ENCODE measurements at regions not wholly inside any gene's neighbourhood (a gene's known extent, or its start where the extent isn't known, plus 50 kb on each side); places are given as distances from the start of the nearest gene placed in this dataset.
"Not testable (repeated sequence)": the region's sequence is repeated elsewhere in the genome, so short reads cannot be mapped to it uniquely, and the experiment has no call there.

GRCh38 chr7:9082203-9082602 lies 648.8 kb downstream of the NXPH1 start:
- no peak for DNase-seq

DNA sequence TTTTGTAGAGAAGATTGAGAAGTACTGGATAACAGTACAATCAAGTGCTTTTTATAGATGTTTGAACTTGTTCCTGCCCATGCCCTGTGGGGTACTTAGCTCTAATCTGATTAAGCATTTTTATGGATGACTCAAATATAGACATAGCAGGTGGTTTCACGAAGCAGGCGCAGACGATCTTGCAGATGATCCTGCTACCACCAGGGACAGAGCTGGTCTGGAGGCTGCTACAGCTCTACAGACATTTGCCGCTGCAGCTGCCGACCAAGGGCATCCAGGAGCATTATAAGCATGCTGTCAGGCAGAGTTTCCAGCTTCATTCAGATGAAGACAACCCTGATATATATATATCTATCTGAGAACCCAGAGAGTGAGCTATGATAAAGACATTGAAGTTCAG lies 650.4 kb downstream of the NXPH1 start:
- DNase-seq, result no peak

DNA sequence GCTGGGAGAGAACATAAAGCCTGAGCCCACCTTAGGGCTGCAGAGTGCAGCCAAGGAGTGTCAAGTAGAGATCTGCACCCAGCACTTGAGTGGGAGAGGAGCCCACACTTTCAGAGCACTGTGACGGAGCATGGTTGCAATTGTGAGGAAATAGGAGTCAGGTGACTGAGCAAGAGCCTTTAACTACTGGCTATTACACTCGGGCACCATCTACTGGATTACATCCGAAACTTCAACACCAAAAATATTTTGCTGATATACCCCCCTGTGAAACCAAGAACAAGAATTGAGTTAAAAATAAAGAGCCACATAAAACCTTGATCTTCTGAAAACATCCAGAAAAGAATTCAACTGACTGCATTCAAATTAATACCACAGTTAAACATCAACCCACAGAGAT lies 657.9 kb downstream of the NXPH1 start:
- peak; percentile 3 for DNase-seq

DNA sequence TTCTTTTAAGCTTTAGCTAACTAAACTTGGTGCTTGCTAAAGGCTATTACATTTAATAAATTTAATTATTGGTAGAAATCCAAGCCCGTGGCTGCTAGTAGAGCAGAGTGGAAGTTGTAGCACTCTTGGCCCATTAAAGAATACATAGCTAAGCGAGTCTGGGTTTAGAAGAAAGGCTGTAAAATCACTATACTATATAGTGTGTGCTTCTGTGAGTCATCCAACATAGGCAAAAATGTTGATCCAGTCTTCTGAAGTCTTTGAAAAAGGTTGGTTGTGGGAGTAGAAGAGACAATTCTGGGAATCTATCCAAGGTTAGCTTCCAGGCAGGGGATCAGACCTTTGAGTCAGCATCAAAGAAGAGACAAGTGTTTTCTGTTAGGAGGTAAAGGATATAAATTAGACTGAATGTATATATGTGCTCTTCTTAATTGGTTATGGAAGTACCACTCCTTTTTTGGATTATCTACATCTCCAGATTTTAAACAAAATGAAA lies 664.2 kb downstream of the NXPH1 start:
- no peak for DNase-seq

- DNase-seq, result no peak
Measured at GRCh38 chr7:9100289-9100688, 666.9 kb downstream of the NXPH1 start.

DNA sequence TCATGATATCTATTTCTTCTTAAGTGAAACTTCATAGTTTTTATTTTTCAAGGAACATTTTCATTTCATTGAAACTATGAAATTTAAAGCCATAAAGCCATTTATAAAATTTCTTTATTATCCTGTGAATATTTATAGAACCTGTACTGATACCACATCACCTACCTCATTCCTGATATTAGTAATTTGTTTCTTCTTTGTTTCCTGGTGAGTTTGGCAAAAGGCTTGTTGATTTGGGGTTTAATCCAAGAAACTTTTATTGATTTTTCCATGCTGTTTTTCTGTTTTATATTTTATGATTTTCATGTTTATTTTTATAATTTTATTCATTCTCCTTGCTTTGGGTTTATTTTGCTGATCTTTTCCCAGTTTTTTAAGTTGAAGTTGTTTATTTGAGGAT lies 669.4 kb downstream of the NXPH1 start:
- no peak for DNase-seq

- DNase-seq, result no peak
Measured at GRCh38 chr7:9106747-9107146, 673.3 kb downstream of the NXPH1 start.

GRCh38 chr7:9120331-9120730 lies 686.9 kb downstream of the NXPH1 start:
- no peak for DNase-seq

DNA sequence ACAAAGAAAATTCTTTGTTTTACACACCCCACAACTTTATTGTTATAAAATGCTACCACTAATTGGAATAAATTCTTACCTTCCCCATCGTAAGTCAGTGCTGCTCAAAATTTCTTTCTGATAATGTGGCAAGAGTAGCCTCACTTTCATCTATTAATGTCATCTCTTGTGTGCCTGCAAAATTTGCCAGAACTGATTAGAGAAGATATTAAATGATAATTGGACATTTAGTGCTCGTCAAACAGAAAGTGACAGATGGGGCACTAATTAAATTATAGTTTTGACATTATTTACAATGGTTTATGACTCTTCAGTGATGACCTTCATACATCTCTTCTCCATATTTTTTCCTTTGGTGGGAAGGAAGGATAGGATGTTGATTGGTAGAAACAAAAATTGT lies 690.9 kb downstream of the NXPH1 start:
- DNase-seq, result no peak

GRCh38 chr7:9125246-9125645 lies 691.8 kb downstream of the NXPH1 start:
- DNase-seq, result peak; percentile 3

DNA sequence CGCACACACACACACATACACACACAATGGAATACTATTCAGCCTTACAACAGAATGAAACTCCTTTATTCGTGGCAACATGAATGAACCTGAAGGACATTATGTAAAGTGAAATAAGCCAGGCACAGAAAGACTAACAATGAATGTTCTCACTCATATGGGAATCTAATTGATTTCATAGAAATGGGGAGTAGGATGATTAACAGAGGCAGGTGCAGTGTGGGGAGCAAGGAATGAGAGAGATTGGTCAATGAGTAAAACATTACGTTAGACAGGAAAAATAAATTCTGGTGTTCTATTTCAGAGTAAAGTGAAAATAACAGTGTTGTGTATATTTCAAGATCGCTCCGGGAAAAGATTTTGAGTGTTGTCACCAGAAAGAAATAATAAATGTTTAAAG lies 694.5 kb downstream of the NXPH1 start:
- DNase-seq, result no peak

DNA sequence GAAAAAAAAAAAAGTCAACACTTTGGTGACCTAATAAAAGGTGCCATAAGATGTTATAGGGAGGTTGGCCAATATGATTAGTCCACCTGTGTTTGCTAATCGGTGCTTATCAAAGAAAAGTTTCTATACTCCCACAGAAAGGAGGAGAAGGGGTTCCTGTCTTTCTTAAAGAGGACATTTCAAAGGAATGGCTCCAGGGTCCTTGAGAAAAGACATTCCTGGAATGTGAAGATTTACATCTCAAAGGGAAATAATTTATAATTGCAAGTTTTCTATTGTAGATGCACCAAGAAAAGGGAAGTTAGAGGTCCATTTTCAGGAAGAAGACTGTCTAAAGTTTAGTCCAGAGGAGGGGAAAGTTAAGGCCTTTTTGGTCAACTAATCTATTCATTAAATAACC lies 715.3 kb downstream of the NXPH1 start:
- DNase-seq, result peak; percentile 31

DNA sequence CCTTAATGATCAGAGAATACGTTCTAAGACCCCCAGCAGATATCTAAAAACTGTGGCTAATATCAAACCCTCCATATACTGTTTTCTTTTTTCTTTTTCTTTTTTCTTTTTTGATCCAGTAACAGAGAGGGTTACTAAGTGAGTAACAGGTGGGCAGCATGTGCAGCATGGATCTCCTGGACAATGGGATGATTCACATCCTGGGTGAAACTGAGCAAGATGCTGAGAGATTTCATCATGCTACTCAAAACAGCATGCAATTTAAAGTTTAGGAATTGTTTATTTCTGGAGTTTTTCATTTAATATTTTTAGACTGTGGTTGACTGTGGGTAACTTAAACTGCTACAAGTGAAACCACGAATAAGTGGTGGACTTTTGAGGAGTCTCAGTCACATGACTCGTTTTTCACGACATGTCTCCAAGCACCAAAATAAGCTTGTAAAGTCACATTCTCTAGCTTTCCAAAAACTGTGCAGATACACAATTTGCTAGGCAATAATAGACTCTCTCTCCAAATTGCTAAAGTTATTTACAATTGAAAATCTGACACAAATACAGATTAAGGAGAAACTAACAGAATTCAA lies 716.2 kb downstream of the NXPH1 start:
- peak; percentile 92 for DNase-seq

DNA sequence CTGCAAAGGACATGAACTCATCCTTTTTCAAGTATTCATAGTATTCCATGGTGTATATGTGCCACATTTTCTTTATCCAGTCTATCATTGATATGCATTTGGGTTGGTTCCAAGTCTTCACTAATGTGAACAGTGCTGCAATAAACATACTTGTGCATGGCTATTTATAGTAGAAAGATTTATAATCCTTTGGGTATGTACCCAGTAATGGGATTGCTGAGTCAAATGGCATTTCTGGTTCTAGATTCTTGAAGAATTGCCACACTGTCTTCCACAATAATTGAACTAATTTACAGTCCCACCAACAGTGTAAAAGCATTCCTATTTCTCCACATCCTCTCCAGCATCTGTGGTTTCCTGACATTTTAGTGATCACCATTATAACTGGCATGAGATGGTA lies 730.3 kb downstream of the NXPH1 start:
- not testable (repeated sequence) for DNase-seq

DNA sequence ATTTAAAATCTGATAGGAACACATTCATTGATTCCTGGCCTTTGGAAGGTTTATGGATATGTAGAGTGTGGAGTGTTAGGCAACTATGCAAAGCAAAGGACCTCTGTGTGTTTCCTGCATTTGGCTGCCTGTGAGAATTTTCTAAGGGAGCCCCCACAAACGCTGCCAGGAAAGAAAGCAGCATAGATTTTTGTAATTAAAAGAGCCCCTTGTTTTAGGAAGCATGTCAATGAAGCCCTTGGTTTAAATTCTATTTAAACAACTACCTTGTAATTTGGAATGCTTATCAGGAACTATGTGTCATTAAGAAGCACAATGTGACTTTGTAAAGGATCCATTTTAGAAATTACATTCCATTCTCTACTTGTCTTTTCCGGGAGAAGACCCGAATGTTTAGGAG lies 742.5 kb downstream of the NXPH1 start:
- no peak for DNase-seq

GRCh38 chr7:9181356-9181755 lies 747.9 kb downstream of the NXPH1 start:
- DNase-seq, result no peak

- DNase-seq, result no peak
Measured at GRCh38 chr7:9186730-9187129, 753.3 kb downstream of the NXPH1 start.

DNA sequence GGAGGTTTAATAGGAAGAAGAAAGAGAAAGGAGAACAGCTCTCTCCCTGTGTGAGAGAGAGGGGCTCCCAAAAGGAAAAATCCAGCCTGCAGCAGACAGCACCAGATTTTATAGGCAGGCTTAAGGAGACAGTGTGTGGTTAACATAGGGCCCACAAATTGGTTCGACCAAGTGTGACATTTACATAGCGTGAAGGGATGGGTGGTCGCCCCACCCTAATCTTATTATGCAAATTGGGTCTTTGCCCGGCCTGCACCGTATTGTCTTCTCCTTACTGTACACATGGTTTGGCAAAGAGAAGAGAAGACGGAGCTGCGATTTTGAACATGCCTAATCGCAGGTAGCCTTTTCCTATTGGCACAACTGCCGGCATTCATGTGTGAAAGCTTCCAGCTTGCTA lies 756.3 kb downstream of the NXPH1 start:
- no peak for DNase-seq

- no peak for DNase-seq
Measured at GRCh38 chr7:9192969-9193368, 759.6 kb downstream of the NXPH1 start.

GRCh38 chr7:9200626-9201025 lies 767.2 kb downstream of the NXPH1 start:
- DNase-seq, result no peak

DNA sequence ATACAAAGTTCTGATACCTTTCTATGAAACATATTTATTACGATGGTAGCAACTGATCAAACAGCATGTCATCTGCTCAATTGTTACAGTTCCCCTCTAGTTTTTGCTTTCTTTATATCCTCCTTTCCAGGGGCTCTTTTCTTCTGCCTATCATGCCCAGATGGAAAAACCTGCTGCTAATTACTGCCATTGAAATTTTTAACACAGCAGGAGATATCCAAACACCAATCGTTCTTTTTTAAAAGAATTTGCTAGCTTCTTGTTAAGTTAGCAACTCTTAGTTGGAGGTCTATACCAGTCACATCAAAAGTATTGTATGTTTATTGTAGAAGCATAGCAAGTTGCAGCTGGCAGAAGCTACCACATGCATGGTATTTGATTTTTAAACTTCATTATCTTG lies 768.5 kb downstream of the NXPH1 start:
- DNase-seq, result no peak

DNA sequence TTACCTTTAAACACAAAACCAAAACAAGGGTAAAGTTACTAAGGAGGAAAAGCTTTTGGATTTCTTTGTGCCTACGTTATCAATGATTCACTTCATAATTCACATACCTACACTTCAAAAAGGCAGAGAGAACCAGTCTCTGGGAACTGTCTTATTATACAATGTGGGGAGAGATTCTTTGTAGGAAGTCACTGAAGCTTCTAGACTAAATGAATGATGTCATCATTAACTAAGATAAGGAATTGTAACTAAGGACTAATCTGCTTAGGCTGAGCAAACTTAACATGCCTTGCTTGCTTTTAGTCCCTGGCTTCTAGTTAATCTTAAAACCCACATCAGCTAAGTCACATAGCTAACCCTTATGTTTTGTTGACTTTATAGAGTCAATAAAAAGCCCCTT lies 771.2 kb downstream of the NXPH1 start:
- DNase-seq, result no peak

DNA sequence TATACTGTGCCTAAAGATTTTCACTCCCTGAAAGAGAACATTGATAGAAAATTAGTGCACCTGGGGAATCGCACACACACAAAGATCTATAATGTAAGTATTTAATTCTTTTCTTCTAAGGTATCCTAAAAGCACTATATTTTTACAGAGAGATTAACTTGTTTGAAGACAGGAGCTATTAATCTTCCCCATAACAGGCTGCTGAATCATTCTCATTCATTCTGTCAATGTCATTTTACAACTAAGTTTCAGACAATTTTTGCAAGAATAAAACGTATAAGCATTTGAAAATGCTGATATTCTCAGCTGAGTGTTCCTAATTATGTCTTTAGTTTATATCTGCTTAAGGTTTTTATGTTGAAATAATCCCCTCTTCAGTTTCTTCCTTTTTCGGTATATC lies 776.7 kb downstream of the NXPH1 start:
- no peak for DNase-seq

GRCh38 chr7:9217204-9217603 lies 783.8 kb downstream of the NXPH1 start:
- DNase-seq, result no peak

- DNase-seq, result no peak
Measured at GRCh38 chr7:9226500-9226899, 793.1 kb downstream of the NXPH1 start.
